RWPE2 (cell line): ENCODE measurements at regions not wholly inside any gene's neighbourhood (a gene's known extent, or its start where the extent isn't known, plus 50 kb on each side); places are given as distances from the start of the nearest gene placed in this dataset.

ENCODE experiments used
- ATAC-seq: fragments of 200-7000 bp; cut with Tn5 transposase; 3 replicates; pipeline ENCODE4 v1.9.1; 2021; ENCODE audit warnings: low read depth
- DNase-seq: peaks from one replicate; pipeline ENCODE4 v3.0.0-alpha.2; 2020; ENCODE audit warnings: low spot score
- H3K27ac ChIP-seq: fragments of 450-650 bp; 2 replicates; pipeline ENCODE4 v1.5.1; 2017; ENCODE audit warnings: mild to moderate bottlenecking; ENCODE audit not compliant: poor library complexity, severe bottlenecking
- H3K27me3 ChIP-seq: fragments of 250-450 bp; sonication (Bioruptor Pico); 2 replicates; pipeline ENCODE4 v1.5.1; 2021; ENCODE audit warnings: mild to moderate bottlenecking, moderate library complexity; ENCODE audit not compliant: insufficient read depth, poor library complexity, severe bottlenecking
- H3K36me3 ChIP-seq: fragments of 250-450 bp; sonication (Bioruptor Pico); 2 replicates; pipeline ENCODE4 v1.5.1; 2020; ENCODE audit warnings: low read depth, mild to moderate bottlenecking, moderate library complexity
- H3K4me1 ChIP-seq: fragments of 250-450 bp; sonication (Bioruptor Pico); 2 replicates; pipeline ENCODE4 v1.5.1; 2021; ENCODE audit warnings: mild to moderate bottlenecking, moderate library complexity; ENCODE audit not compliant: insufficient read depth, poor library complexity, severe bottlenecking
- H3K4me3 ChIP-seq: fragments of 250-450 bp; sonication (Bioruptor Pico); 2 replicates; pipeline ENCODE4 v1.5.1; 2021; ENCODE audit warnings: mild to moderate bottlenecking, moderate library complexity; ENCODE audit not compliant: severe bottlenecking
- H3K9me3 ChIP-seq: fragments of 250-450 bp; sonication (Bioruptor Pico); 2 replicates; pipeline ENCODE4 v1.5.1; 2021; ENCODE audit warnings: mild to moderate bottlenecking, moderate library complexity; ENCODE audit not compliant: severe bottlenecking
- TF ChIP-seq, protein P1 (sequence below): fragments of 450-650 bp; IDR thresholded peaks from one replicate; pipeline ENCODE4 v1.5.1; 2017; ENCODE audit warnings: mild to moderate bottlenecking, moderate library complexity; ENCODE audit not compliant: poor library complexity, severe bottlenecking

DNA sequence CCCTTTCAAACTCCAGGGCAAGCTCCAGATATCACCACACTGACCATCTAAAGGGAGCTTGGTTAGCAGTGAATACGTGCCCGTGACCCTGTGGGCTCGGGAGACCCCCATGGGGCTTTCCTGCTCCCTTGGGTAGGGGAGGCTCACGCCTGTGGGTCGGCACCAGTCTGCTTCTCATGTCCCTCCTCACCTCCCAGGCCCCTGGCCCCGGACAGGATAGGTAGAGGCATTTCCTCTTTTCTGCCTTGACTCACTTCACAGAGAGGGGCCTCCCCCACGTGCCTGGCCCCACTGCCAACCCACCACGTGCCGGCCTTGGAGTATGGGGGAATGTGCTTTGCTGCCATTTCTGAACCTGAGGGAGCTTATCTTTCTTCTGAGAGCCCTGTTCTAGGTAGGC is 131.3 kb upstream of the FAM20C start:
- Histone ChIP-seq H3K27me3 (no peaks in the 10 kb centered on the region), H3K4me1 (no peaks in the 10 kb centered on the region), H3K9me3 (no peaks in the 10 kb centered on the region), H3K36me3 (no peaks in the 10 kb centered on the region), H3K27ac (no peak overlapping the region), H3K4me3 (no peak overlapping the region)
- peak; percentile 44 for DNase-seq
- TF ChIP-seq, protein P1, sequence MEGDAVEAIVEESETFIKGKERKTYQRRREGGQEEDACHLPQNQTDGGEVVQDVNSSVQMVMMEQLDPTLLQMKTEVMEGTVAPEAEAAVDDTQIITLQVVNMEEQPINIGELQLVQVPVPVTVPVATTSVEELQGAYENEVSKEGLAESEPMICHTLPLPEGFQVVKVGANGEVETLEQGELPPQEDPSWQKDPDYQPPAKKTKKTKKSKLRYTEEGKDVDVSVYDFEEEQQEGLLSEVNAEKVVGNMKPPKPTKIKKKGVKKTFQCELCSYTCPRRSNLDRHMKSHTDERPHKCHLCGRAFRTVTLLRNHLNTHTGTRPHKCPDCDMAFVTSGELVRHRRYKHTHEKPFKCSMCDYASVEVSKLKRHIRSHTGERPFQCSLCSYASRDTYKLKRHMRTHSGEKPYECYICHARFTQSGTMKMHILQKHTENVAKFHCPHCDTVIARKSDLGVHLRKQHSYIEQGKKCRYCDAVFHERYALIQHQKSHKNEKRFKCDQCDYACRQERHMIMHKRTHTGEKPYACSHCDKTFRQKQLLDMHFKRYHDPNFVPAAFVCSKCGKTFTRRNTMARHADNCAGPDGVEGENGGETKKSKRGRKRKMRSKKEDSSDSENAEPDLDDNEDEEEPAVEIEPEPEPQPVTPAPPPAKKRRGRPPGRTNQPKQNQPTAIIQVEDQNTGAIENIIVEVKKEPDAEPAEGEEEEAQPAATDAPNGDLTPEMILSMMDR, result no peak
- ATAC-seq, result no peak

DNA sequence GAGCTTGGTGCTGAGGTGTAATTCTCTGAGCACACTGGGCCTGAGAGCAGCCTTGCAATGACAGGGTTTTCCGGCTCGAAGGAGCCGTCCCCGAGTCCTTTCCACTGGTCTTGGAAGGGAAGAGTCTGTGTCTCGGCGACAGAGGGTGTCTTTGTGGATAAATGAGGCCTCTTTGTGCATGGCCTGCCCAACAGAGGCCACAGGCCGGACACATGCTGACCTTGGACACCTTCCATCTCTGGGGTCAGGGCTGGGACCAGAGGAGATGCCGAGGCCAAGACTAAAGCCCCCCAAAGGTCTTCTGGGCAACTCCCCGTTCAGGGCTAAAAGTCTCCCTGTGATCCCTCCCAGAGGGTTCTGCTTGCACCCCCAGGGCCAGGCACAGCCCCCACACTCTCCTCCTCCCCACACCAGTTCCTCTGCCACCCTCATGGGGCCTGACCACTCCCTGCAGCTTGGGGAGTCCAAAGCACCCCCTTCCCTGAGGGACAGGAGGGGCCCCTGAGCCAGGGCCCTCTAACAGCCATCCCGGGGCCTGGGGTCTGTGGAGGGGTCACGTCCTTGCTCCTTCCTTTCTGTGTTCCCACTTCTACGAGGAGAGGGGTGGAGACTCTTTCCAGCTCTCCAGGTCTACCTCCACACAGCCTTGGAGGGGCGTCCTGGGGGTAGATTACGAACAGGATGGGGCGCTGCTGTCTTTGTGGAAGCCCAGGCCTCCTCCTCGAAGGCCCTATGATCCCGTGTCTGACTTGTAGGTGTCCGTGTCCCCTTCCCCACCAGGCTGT is 130.6 kb upstream of the FAM20C start:
- no peak overlapping the region for H3K4me3 ChIP-seq

DNA sequence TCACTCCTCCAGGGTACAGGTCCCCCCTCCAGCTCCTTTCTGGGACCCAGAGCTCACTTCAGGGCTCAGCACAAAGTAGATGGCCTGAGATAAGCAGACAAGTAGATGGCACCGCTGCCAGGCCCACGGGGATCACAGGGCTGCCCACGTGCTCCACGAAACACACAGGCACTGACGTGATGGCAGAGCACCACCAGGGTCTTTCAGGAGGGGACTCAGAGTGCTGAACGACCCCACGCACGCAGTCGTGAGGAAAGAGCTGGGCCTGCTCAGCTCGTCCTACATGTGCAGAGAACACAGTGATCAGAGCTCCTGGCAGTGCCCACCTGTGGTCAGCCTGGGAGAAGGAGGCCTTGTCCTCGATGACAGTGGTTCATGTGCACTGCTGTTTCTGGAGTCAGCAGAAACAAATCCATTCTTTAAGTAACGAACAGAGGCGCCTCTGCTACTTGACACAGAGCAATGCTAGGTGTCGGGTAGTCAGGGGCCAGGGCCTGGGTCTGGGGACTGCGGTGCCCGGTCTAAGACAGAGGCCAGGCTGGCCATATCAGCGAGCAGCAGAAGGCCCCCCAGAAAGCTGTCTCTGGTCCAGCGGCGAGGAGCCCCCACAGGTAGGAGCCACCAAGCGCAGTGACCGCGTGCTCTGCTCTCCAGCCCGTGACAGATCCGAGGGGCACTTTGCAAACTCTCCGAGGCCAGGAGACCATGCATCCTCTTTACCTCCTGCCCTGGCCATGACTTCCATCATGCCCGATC is 129.8 kb upstream of the FAM20C start:
- no peaks in the 10 kb centered on the region for H3K9me3 ChIP-seq
- ATAC-seq, result no peak

More for the DNA sequence above, 130.6 kb upstream of the FAM20C start:
- TF ChIP-seq, protein P1, result no peak
- Histone ChIP-seq H3K27ac (no peak overlapping the region), H3K9me3 (no peaks in the 10 kb centered on the region), H3K36me3 (no peaks in the 10 kb centered on the region), H3K4me1 (no peaks in the 10 kb centered on the region), H3K27me3 (no peaks in the 10 kb centered on the region)
- DNase-seq (peak; percentile 47), ATAC-seq (no peak)

DNA sequence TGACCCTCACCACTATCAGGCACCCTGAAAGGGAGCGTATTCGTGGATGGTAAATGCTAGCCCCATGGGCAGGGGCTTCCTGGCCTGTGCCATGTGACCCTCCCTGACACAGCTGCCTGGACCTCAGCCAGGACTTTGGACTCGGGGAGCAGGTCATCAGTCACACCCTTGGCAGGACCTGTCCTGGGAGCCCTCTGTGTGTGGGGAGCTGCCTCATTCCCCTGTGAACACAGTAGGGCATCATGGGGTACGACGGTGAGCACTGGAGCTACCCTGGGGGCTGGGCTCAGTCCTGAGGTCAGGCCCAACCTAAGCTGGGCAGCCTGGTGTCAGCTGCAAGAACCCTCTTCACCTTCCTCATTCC is 129.3 kb upstream of the FAM20C start:
- peak; percentile 29 for DNase-seq
- Histone ChIP-seq H3K27me3 (no peaks in the 10 kb centered on the region), H3K27ac (no peak overlapping the region), H3K9me3 (no peaks in the 10 kb centered on the region), H3K36me3 (no peaks in the 10 kb centered on the region), H3K4me1 (no peaks in the 10 kb centered on the region), H3K4me3 (no peak overlapping the region)
- TF ChIP-seq, protein P1, result no peak
- no peak for ATAC-seq

More for the DNA sequence above, 129.8 kb upstream of the FAM20C start:
- TF ChIP-seq, protein P1, result no peak
- H3K4me1 ChIP-seq, result no peaks in the 10 kb centered on the region
- H3K36me3 ChIP-seq, result no peaks in the 10 kb centered on the region
- no peaks in the 10 kb centered on the region for H3K27me3 ChIP-seq
- H3K27ac ChIP-seq, result no peak overlapping the region
- H3K4me3 ChIP-seq, result no peak overlapping the region
- peak; percentile 40 for DNase-seq
